OCI-LY1 (cell line): ENCODE measurements at regions not wholly inside any gene's neighbourhood (a gene's known extent, or its start where the extent isn't known, plus 50 kb on each side); places are given as distances from the start of the nearest gene placed in this dataset.

Source experiments
- H2AFZ ChIP-seq: fragments of 200-600 bp; sonication (generic), shearing (Covaris generic); 2 replicates; pipeline ENCODE4 v1.6.0; 2014; ENCODE audit warnings: antibody characterized with exemption, mild to moderate bottlenecking, low read length
- H3F3A ChIP-seq: fragments of 200-600 bp; sonication (generic), shearing (Covaris generic); 2 replicates; pipeline ENCODE4 v1.6.0; 2014; ENCODE audit warnings: mild to moderate bottlenecking, antibody characterized with exemption, low read length, moderate library complexity; ENCODE audit not compliant: insufficient read depth
- H3K27ac ChIP-seq: fragments of 200-600 bp; sonication (generic); 2 replicates; pipeline ENCODE4 v1.5.1; 2014; ENCODE audit warnings: low read length, mixed run types, mild to moderate bottlenecking, low read depth; ENCODE audit not compliant: poor library complexity, severe bottlenecking
- H3K27me3 ChIP-seq: fragments of 200-600 bp; sonication (generic); 2 replicates; pipeline ENCODE4 v1.6.0; 2014; ENCODE audit warnings: antibody characterized with exemption, mild to moderate bottlenecking, low read length, moderate library complexity; ENCODE audit not compliant: insufficient read depth
- H3K36me3 ChIP-seq: fragments of 200-600 bp; sonication (generic); 2 replicates; pipeline ENCODE4 v1.6.1; 2014; ENCODE audit warnings: mild to moderate bottlenecking, antibody characterized with exemption, low read length, moderate library complexity, mixed read lengths; ENCODE audit not compliant: insufficient read depth
- H3K4me1 ChIP-seq: fragments of 200-600 bp; sonication (generic); 2 replicates; pipeline ENCODE4 v1.5.1; 2014; ENCODE audit warnings: mild to moderate bottlenecking, low read length, moderate library complexity; ENCODE audit not compliant: insufficient read depth, severe bottlenecking
- H3K4me2 ChIP-seq: fragments of 200-600 bp; sonication (generic), shearing (Covaris generic); 2 replicates; pipeline ENCODE4 v1.6.1; 2014; ENCODE audit warnings: low read length
- H3K4me3 ChIP-seq: fragments of 200-600 bp; sonication (generic); 2 replicates; pipeline ENCODE4 v1.5.1; 2014; ENCODE audit warnings: low read length, low read depth, mild to moderate bottlenecking, mixed read lengths; ENCODE audit not compliant: poor library complexity, severe bottlenecking
- H3K79me2 ChIP-seq: fragments of 200-600 bp; shearing (Covaris generic); 2 replicates; pipeline ENCODE4 v1.6.1; 2016; ENCODE audit warnings: mixed run types, low read length, mixed read lengths; ENCODE audit not compliant: insufficient read depth
- H3K9ac ChIP-seq: fragments of 200-600 bp; sonication (generic), shearing (Covaris generic); 2 replicates; pipeline ENCODE4 v1.6.1; 2014; ENCODE audit warnings: mild to moderate bottlenecking, low read length, mixed read lengths
- H3K9me2 ChIP-seq: fragments of 200-600 bp; sonication (generic), shearing (Covaris generic); 2 replicates; pipeline ENCODE4 v1.6.1; 2014; ENCODE audit warnings: low read depth, mild to moderate bottlenecking, low read length, mixed read lengths
- H3K9me3 ChIP-seq: fragments of 200-600 bp; shearing (Covaris generic); 2 replicates; pipeline ENCODE4 v1.6.1; 2014; ENCODE audit warnings: low read length, mixed read lengths
- H4K20me1 ChIP-seq: fragments of 200-600 bp; sonication (generic), shearing (Covaris generic); 2 replicates; pipeline ENCODE4 v1.6.0; 2016; ENCODE audit warnings: mild to moderate bottlenecking, low read length; ENCODE audit not compliant: insufficient read depth
- EZH2 ChIP-seq: fragments of 200-600 bp; sonication (generic), shearing (Covaris generic); IDR thresholded peaks from 2 replicates; pipeline ENCODE4 v1.8.0; 2017; ENCODE audit warnings: borderline replicate concordance, mixed run types, mild to moderate bottlenecking, antibody characterized with exemption, low read length, moderate library complexity, mixed read lengths
- TF ChIP-seq, protein P1 (sequence below): fragments of 200-600 bp; sonication (generic), shearing (Covaris generic); IDR thresholded peaks from 2 replicates; pipeline ENCODE4 v1.5.1; 2017; ENCODE audit warnings: mild to moderate bottlenecking, antibody characterized with exemption, low read length, moderate library complexity, mixed read lengths

GRCh38 chr1:217186664-217187063, 444.2 kb downstream of the GPATCH2 start:
- H3K9me3 ChIP-seq: no peaks in the 10 kb centered on the region
- TF ChIP-seq EZH2: no peak
- TF ChIP-seq, protein P1, sequence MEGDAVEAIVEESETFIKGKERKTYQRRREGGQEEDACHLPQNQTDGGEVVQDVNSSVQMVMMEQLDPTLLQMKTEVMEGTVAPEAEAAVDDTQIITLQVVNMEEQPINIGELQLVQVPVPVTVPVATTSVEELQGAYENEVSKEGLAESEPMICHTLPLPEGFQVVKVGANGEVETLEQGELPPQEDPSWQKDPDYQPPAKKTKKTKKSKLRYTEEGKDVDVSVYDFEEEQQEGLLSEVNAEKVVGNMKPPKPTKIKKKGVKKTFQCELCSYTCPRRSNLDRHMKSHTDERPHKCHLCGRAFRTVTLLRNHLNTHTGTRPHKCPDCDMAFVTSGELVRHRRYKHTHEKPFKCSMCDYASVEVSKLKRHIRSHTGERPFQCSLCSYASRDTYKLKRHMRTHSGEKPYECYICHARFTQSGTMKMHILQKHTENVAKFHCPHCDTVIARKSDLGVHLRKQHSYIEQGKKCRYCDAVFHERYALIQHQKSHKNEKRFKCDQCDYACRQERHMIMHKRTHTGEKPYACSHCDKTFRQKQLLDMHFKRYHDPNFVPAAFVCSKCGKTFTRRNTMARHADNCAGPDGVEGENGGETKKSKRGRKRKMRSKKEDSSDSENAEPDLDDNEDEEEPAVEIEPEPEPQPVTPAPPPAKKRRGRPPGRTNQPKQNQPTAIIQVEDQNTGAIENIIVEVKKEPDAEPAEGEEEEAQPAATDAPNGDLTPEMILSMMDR: no peak
- H2AFZ ChIP-seq: no peak overlapping the region
- no peak overlapping the region for H3K9ac ChIP-seq
- H3K9me2 ChIP-seq: no peaks in the 10 kb centered on the region
- H3K4me2 ChIP-seq: no peak overlapping the region
- no peaks in the 10 kb centered on the region for H3K36me3 ChIP-seq
- no peaks in the 10 kb centered on the region for H3K27me3 ChIP-seq
- H3K27ac ChIP-seq: no peak overlapping the region
- no peaks in the 10 kb centered on the region for H3K4me1 ChIP-seq
- H3K4me3 ChIP-seq: no peak overlapping the region
- no peaks in the 10 kb centered on the region for H3K79me2 ChIP-seq
- H4K20me1 ChIP-seq: no peaks in the 10 kb centered on the region
- H3F3A ChIP-seq: no peaks in the 10 kb centered on the region

DNA sequence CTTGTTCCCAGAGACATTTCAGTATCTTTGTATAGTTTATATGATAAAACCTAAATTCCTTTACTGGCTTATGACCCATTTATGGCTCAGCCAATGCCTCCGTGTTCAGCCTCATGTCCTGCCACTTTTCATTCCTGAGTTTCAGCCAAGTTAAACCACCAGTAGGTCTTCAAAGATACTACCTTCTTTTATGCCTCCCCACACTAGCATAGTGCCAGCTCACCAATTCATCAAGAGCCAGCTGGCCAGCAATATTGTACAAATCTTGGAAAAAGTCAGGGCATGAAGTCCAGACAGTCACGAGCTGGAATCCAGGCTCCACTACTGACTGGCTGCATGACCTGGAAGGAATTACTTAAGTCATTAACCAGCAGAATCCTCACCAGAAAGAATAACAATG, 446.0 kb downstream of the GPATCH2 start:
- Histone ChIP-seq H3K4me1 (no peaks in the 10 kb centered on the region), H3K9me3 (no peaks in the 10 kb centered on the region), H3K79me2 (no peaks in the 10 kb centered on the region), H3F3A (no peaks in the 10 kb centered on the region), H3K27me3 (no peaks in the 10 kb centered on the region), H3K9ac (no peak overlapping the region), H4K20me1 (no peaks in the 10 kb centered on the region), H3K9me2 (no peaks in the 10 kb centered on the region), H3K27ac (no peak overlapping the region), H3K4me2 (no peak overlapping the region), H2AFZ (no peak overlapping the region), H3K36me3 (no peaks in the 10 kb centered on the region), H3K4me3 (no peak overlapping the region)
- TF ChIP-seq EZH2: no peak
- TF ChIP-seq, protein P1: no peak

DNA sequence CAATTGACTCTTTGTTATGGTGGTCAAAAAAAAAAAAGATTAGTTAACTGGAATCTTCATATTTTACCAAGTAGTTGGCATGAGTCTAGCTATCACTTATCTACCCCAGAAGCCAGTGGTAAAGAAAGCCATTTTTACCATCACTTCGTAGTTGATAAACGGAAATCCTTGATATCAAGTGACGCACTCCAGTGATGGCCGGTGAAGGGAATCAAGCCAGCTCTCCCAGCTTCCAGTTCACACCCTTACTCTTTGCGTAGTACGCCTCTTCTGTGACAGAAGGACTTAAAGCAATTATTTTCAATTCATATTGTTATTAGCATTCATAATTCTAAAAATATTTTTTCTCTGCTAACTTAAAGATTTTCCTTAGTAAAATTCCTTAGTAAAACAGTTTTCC, 447.9 kb downstream of the GPATCH2 start:
- H3K4me3 ChIP-seq: no peak overlapping the region
- no peaks in the 10 kb centered on the region for H4K20me1 ChIP-seq
- H3K27me3 ChIP-seq: no peaks in the 10 kb centered on the region
- TF ChIP-seq, protein P1: no peak
- no peak for TF ChIP-seq EZH2
- H3K9me3 ChIP-seq: no peaks in the 10 kb centered on the region
- no peak overlapping the region for H3K4me2 ChIP-seq
- H3K36me3 ChIP-seq: no peaks in the 10 kb centered on the region
- no peak overlapping the region for H2AFZ ChIP-seq
- H3K9ac ChIP-seq: no peak overlapping the region
- no peak overlapping the region for H3K27ac ChIP-seq
- H3K4me1 ChIP-seq: no peaks in the 10 kb centered on the region
- H3K9me2 ChIP-seq: no peaks in the 10 kb centered on the region
- H3K79me2 ChIP-seq: no peaks in the 10 kb centered on the region
- no peaks in the 10 kb centered on the region for H3F3A ChIP-seq
